Endothelial cell of umbilical vein (primary cell): ENCODE measurements at regions not wholly inside any gene's neighbourhood (a gene's known extent, or its start where the extent isn't known, plus 50 kb on each side); places are given as distances from the start of the nearest gene placed in this dataset.

Experiments used
- BruUV-seq: library from RNA; stranded (reverse); fragments of 400-500 nt; replicated peaks from 2 replicates; lab custom pipeline; 2021; lab: Mats Ljungman, UMichigan
- CTCF ChIA-PET: fragments of 300-600, 350-600 bp; sonication (Branson Sonifier 250); formaldehyde crosslinking; loops from one replicate; lab custom pipeline; 2021; ENCODE audit warnings: antibody characterized with exemption, inconsistent platforms; lab: Charles Lee
- POLR2A ChIA-PET: fragments of 300-600, 350-600 bp; sonication (Branson Sonifier 250); formaldehyde crosslinking; loops from one replicate; lab custom pipeline; 2021; ENCODE audit warnings: antibody characterized with exemption, inconsistent platforms; lab: Charles Lee
- DNase-seq: peaks from one replicate; pipeline ENCODE4 v3.0.0-alpha.2; 2011; ENCODE audit warnings: low read depth, low spot score
- FAIRE-seq: peaks from 2 replicates; lab custom pipeline; 2011; peaks lifted over from hg19 to GRCh38; lab: Jason Lieb, UNC
- H2AFZ ChIP-seq: 2 replicates; pipeline ENCODE4 v1.6.0; 2012; ENCODE audit warnings: low read depth, low read length, control low read depth, inconsistent platforms
- H3K27ac ChIP-seq: 2 replicates; pipeline ENCODE4 v1.5.1; 2011; ENCODE audit warnings: low read depth, mild to moderate bottlenecking, control low read depth, low read length, moderate library complexity; ENCODE audit not compliant: insufficient read depth
- H3K27me3 ChIP-seq, 2 experiments: 2 replicates each; pipeline versions ENCODE4 v1.6.0 to v1.6.1; 2011; ENCODE audit warnings: low read length in 2 of 2, mixed read lengths in 1 of 2; ENCODE audit not compliant: control insufficient read depth in 2 of 2, insufficient read depth in 2 of 2
- H3K36me3 ChIP-seq, 2 experiments: 2 replicates in 1 of 2; 3 replicates in 1 of 2; pipeline ENCODE4 v1.5.1; 2011; ENCODE audit warnings: low read length in 2 of 2, mild to moderate bottlenecking in 1 of 2, moderate library complexity in 1 of 2; ENCODE audit not compliant: control insufficient read depth in 2 of 2, insufficient read depth in 2 of 2; ENCODE audit errors: extremely low read depth in 1 of 2
- H3K4me1 ChIP-seq: 3 replicates; pipeline ENCODE4 v1.5.1; 2011; ENCODE audit warnings: mild to moderate bottlenecking, low read length; ENCODE audit not compliant: control insufficient read depth, insufficient read depth; ENCODE audit errors: extremely low read depth
- H3K4me2 ChIP-seq: 2 replicates; pipeline ENCODE4 v1.6.1; 2011; ENCODE audit warnings: low read length, control low read depth, mixed read lengths; ENCODE audit not compliant: insufficient read depth
- H3K4me3 ChIP-seq, 3 experiments: fragments of 200-600 bp in 1 of 3; sonication (generic), shearing (Covaris generic) in 1 of 3; replicated peaks in 1 of 3; 2 replicates each; pipeline ENCODE4 v1.5.1; 2011 to 2016; ENCODE audit warnings: control low read depth in 3 of 3, low read length in 3 of 3, mild to moderate bottlenecking in 2 of 3, inconsistent platforms in 1 of 3, low read depth in 1 of 3, moderate library complexity in 1 of 3; ENCODE audit not compliant: insufficient read depth in 1 of 3
- H3K79me2 ChIP-seq: 2 replicates; pipeline ENCODE4 v1.6.0; 2012; ENCODE audit warnings: low read length, inconsistent platforms; ENCODE audit not compliant: control insufficient read depth, insufficient read depth
- H3K9ac ChIP-seq: replicated peaks from 2 replicates; pipeline ENCODE3; 2011; ENCODE audit warnings: low read length, control low read depth; ENCODE audit not compliant: insufficient read depth; ENCODE audit errors: extremely low read depth
- H3K9me1 ChIP-seq: replicated peaks from 3 replicates; pipeline ENCODE4 v1.6.0; 2011; ENCODE audit warnings: mild to moderate bottlenecking, low read length; ENCODE audit not compliant: control insufficient read depth, insufficient read depth; ENCODE audit errors: extremely low read depth
- H3K9me3 ChIP-seq: replicated peaks from 2 replicates; pipeline ENCODE4 v1.5.1; 2012; ENCODE audit warnings: low read length, inconsistent platforms; ENCODE audit not compliant: control insufficient read depth, insufficient read depth
- H4K20me1 ChIP-seq: replicated peaks from 2 replicates; pipeline ENCODE3; 2011; ENCODE audit warnings: mild to moderate bottlenecking, low read length; ENCODE audit not compliant: control insufficient read depth, insufficient read depth; ENCODE audit errors: extremely low read depth
- CTCF ChIP-seq, 2 donors: IDR thresholded peaks; 1 replicate in 1 of 2; 2 replicates in 1 of 2; pipeline ENCODE4 v1.5.1; 2011; ENCODE audit warnings: low read length in 2 of 2, mild to moderate bottlenecking in 2 of 2, moderate library complexity in 2 of 2, control low read depth in 1 of 2, inconsistent platforms in 1 of 2, low read depth in 1 of 2; ENCODE audit not compliant: insufficient read depth in 1 of 2; ENCODE audit errors: extremely low read depth in 1 of 2
- EZH2 ChIP-seq: IDR thresholded peaks from 2 replicates; pipeline ENCODE4 v1.6.1; 2012; ENCODE audit warnings: borderline replicate concordance, low read depth, mild to moderate bottlenecking, moderate library complexity, low read length, inconsistent platforms; ENCODE audit not compliant: severe bottlenecking
- FOS ChIP-seq: IDR thresholded peaks from 2 replicates; pipeline ENCODE4 v1.6.1; 2011; ENCODE audit warnings: mild to moderate bottlenecking, low read length, moderate library complexity, borderline replicate concordance; ENCODE audit not compliant: insufficient read depth
- GATA2 ChIP-seq: IDR thresholded peaks from 2 replicates; pipeline ENCODE4 v1.7.0; 2011; ENCODE audit warnings: low read depth, mild to moderate bottlenecking, moderate library complexity, mixed read lengths, low read length; ENCODE audit not compliant: insufficient read length, insufficient read depth
- JUN ChIP-seq: IDR thresholded peaks from 2 replicates; pipeline ENCODE4 v1.6.1; 2011; ENCODE audit warnings: borderline replicate concordance, low read depth; ENCODE audit not compliant: insufficient read length, insufficient read depth
- MAX ChIP-seq: IDR thresholded peaks from 2 replicates; pipeline ENCODE4 v1.6.1; 2011; ENCODE audit not compliant: insufficient read depth, insufficient read length
- MYC ChIP-seq: IDR thresholded peaks from one replicate; pipeline ENCODE4 v1.6.1; 2011; ENCODE audit warnings: mild to moderate bottlenecking, low read depth, low read length
- POLR2A ChIP-seq: IDR thresholded peaks from 2 replicates; pipeline ENCODE4 v1.6.1; 2012; ENCODE audit warnings: low read depth, mild to moderate bottlenecking, control low read depth, low read length
- POLR2AphosphoS5 ChIP-seq: IDR thresholded peaks from 2 replicates; pipeline ENCODE4 v1.6.1; 2012; ENCODE audit warnings: low read depth, mild to moderate bottlenecking, control low read depth, low read length, moderate library complexity; ENCODE audit not compliant: insufficient read depth
- dilution Hi-C: fragments of 300-500 bp; cut with MboI; formaldehyde crosslinking; loops from one replicate; pipeline ENCODE4 v1.15.0; 2019; ENCODE audit warnings: low sequenced_read_pairs; ENCODE audit not compliant: extremely low pct_ligation_motif_present
- intact Hi-C: fragments of 100-400 bp; cut with micrococcal nuclease; formaldehyde crosslinking; loops from one replicate; pipeline ENCODE4 v1.10.0; 2022

- DNase-seq = no peak
- POLR2A ChIA-PET = no interaction called here
- TF ChIP-seq MYC (no peak), MAX (no peak), POLR2AphosphoS5 (no peak), POLR2A (no peak), CTCF (IDR thresholded peaks at IDR 0.05; ENCODE audit: extremely low read depth in 1 of 2, insufficient read depth in 1 of 2, low read depth in 1 of 2, low read length in 2 of 2) (no peak), EZH2 (no peak), GATA2 (no peak), FOS (no peak), JUN (no peak)
- Histone ChIP-seq H3K79me2 (no peaks in the 10 kb centered on the region), H3K9me1 (no peaks in the 10 kb centered on the region), H3K4me1 (no peaks in the 10 kb centered on the region), H3K9ac (no peak overlapping the region), H3K36me3 (no peaks in the 10 kb centered on the region), H3K27me3 (no peaks in the 10 kb centered on the region), H3K27ac (no peak overlapping the region), H3K4me3 (no peak overlapping the region), H3K9me3 (no peaks in the 10 kb centered on the region), H2AFZ (no peak overlapping the region), H3K4me2 (no peak overlapping the region), H4K20me1 (no peaks in the 10 kb centered on the region)
- dilution Hi-C loops = no loop called here
- CTCF ChIA-PET = no interaction called here
- FAIRE-seq = no peak
- intact Hi-C loops = no loop called here
- no TSS peak for BruUV-seq
Measured at GRCh38 chr1:30634507-30634906, 88.9 kb downstream of the MATN1 start.
